Activated B cell treated with CpG ODN at 0.5 μM for 24 hours (primary cell): ENCODE measurements at regions not wholly inside any gene's neighbourhood (a gene's known extent, or its start where the extent isn't known, plus 50 kb on each side); places are given as distances from the start of the nearest gene placed in this dataset.

ENCODE experiments used
- ATAC-seq: fragments of 200-7000 bp; cut with Tn5 transposase; one replicate; pipeline ENCODE4 v1.10.0; 2021; ENCODE audit warnings: low read depth, mild to moderate bottlenecking, moderate library complexity
- CTCF ChIA-PET: fragments of 350-600 bp; sonication (Branson Sonifier 250); formaldehyde crosslinking; loops from one replicate; lab custom pipeline; 2021; ENCODE audit warnings: antibody characterized with exemption; lab: Charles Lee
- POLR2A ChIA-PET: fragments of 350-600 bp; sonication (Branson Sonifier 250); formaldehyde crosslinking; loops from one replicate; lab custom pipeline; 2021; ENCODE audit warnings: antibody characterized with exemption; lab: Charles Lee
- DNase-seq: peaks from one replicate; pipeline ENCODE4 v3.0.0; 2022
- H3K27ac Mint-ChIP-seq: one replicate; pipeline ENCODE4 v1.8.0; 2020; ENCODE audit warnings: mixed read lengths
- H3K27me3 Mint-ChIP-seq: one replicate; pipeline ENCODE4 v1.8.0; 2021; ENCODE audit warnings: mixed read lengths
- H3K36me3 Mint-ChIP-seq: one replicate; pipeline ENCODE4 v1.8.0; 2021; ENCODE audit warnings: low read depth, mixed read lengths
- H3K4me1 Mint-ChIP-seq: one replicate; pipeline ENCODE4 v1.8.0; 2021; ENCODE audit warnings: mixed read lengths
- H3K4me3 Mint-ChIP-seq: one replicate; pipeline ENCODE4 v1.8.0; 2020; ENCODE audit warnings: mild to moderate bottlenecking, mixed read lengths
- H3K9me3 Mint-ChIP-seq: one replicate; pipeline ENCODE4 v1.8.0; 2020; ENCODE audit warnings: mixed read lengths
- CTCF ChIP-seq: fragments of 200-600 bp; IDR thresholded peaks from one replicate; pipeline ENCODE4 v1.8.0; 2022; ENCODE audit warnings: antibody characterized with exemption, mild to moderate bottlenecking
- intact Hi-C: fragments of 100-400 bp; cut with micrococcal nuclease; formaldehyde crosslinking; loops from one replicate; pipeline ENCODE4 v1.15.1; 2024

GRCh38 chr1:239197871-239198270 lies 188.5 kb upstream of the CHRM3 start:
- no peak for TF ChIP-seq CTCF
- Mint-ChIP-seq H3K36me3 (no peaks in the 10 kb centered on the region), H3K9me3 (peaks cover 7% of the 10 kb centered on the region), H3K27me3 (no peaks in the 10 kb centered on the region), H3K27ac (no peak overlapping the region), H3K4me1 (no peaks in the 10 kb centered on the region), H3K4me3 (no peak overlapping the region)
- CTCF ChIA-PET: no interaction called here
- ATAC-seq (no peak), DNase-seq (no peak)
- POLR2A ChIA-PET: no interaction called here
- intact Hi-C loops: no loop called here

GRCh38 chr1:239189998-239190512 lies 196.3 kb upstream of the CHRM3 start:
- H3K4me3 Mint-ChIP-seq: no peak overlapping the region
- no peaks in the 10 kb centered on the region for H3K4me1 Mint-ChIP-seq
- ATAC-seq (no peak), DNase-seq (no peak)
- intact Hi-C loops: no loop called here
- no peak for TF ChIP-seq CTCF
- no peak overlapping the region for H3K27ac Mint-ChIP-seq
- peaks cover 8% of the 10 kb centered on the region for H3K9me3 Mint-ChIP-seq
- H3K27me3 Mint-ChIP-seq: no peaks in the 10 kb centered on the region
- ChIA-PET CTCF (no interaction called here), POLR2A (no interaction called here)
- H3K36me3 Mint-ChIP-seq: no peaks in the 10 kb centered on the region

- ChIA-PET CTCF (no interaction called here), POLR2A (no interaction called here)
- DNase-seq: no peak
- intact Hi-C loops: no loop called here
- Mint-ChIP-seq H3K9me3 (peaks cover 4% of the 10 kb centered on the region), H3K4me1 (no peaks in the 10 kb centered on the region), H3K36me3 (no peaks in the 10 kb centered on the region), H3K27ac (no peak overlapping the region), H3K4me3 (no peak overlapping the region), H3K27me3 (no peaks in the 10 kb centered on the region)
- TF ChIP-seq CTCF: no peak
- no peak for ATAC-seq
Measured at GRCh38 chr1:239186487-239186886, 199.9 kb upstream of the CHRM3 start.

- no peaks in the 10 kb centered on the region for H3K4me1 Mint-ChIP-seq
- no peak for TF ChIP-seq CTCF
- no peaks in the 10 kb centered on the region for H3K36me3 Mint-ChIP-seq
- H3K9me3 Mint-ChIP-seq: peaks cover 9% of the 10 kb centered on the region
- ChIA-PET CTCF (no interaction called here), POLR2A (no interaction called here)
- intact Hi-C loops: no loop called here
- ATAC-seq (no peak), DNase-seq (no peak)
- H3K27me3 Mint-ChIP-seq: no peaks in the 10 kb centered on the region
- H3K4me3 Mint-ChIP-seq: no peak overlapping the region
- no peak overlapping the region for H3K27ac Mint-ChIP-seq
Measured at GRCh38 chr1:239185245-239185619, 201.1 kb upstream of the CHRM3 start.

GRCh38 chr1:239184561-239185244 lies 201.7 kb upstream of the CHRM3 start:
- H3K4me3 Mint-ChIP-seq: no peak overlapping the region
- no peaks in the 10 kb centered on the region for H3K4me1 Mint-ChIP-seq
- ATAC-seq: no peak

More at GRCh38 chr1:239184561-239185244, 201.7 kb upstream of the CHRM3 start:
- ChIA-PET POLR2A (no interaction called here), CTCF (no interaction called here)
- intact Hi-C loops: no loop called here
- DNase-seq: no peak
- H3K27ac Mint-ChIP-seq: no peak overlapping the region
- H3K9me3 Mint-ChIP-seq: peaks cover 9% of the 10 kb centered on the region
- H3K36me3 Mint-ChIP-seq: no peaks in the 10 kb centered on the region
- no peak for TF ChIP-seq CTCF
- H3K27me3 Mint-ChIP-seq: no peaks in the 10 kb centered on the region
